ENCODE measurements at regions not wholly inside any gene's neighbourhood (a gene's known extent, or its start where the extent isn't known, plus 50 kb on each side); places are given as distances from the start of the nearest gene placed in this dataset.

- no peak for TF ChIP-seq POLR2AphosphoS5 (IDR thresholded peaks at IDR 0.05)
- TF ChIP-seq RAD21 (conservative IDR thresholded peaks at IDR 0.05), result no peak
- no peak for TF ChIP-seq CTCF (IDR thresholded peaks at IDR 0.05; ENCODE audit: poor library complexity, severe bottlenecking)
Measured at GRCh38 chr3:1942781-1943180, 155.9 kb upstream of the CNTN4 start.
